Ascending aorta (tissue), 2 donors: ENCODE measurements at regions not wholly inside any gene's neighbourhood (a gene's known extent, or its start where the extent isn't known, plus 50 kb on each side); places are given as distances from the start of the nearest gene placed in this dataset.
"Not testable (repeated sequence)": the region's sequence is repeated elsewhere in the genome, so short reads cannot be mapped to it uniquely, and the experiment has no call there.

Experiments used
- DNase-seq, 2 donors: peaks; one replicate each; pipeline ENCODE4 v3.0.0-alpha.2; 2019; ENCODE audit warnings: low spot score in 2 of 2
- H3K27ac ChIP-seq, 2 donors: fragments of 200-600 bp; sonication (generic); one replicate each; pipeline ENCODE4 v1.5.1; 2016 to 2017; ENCODE audit warnings: mild to moderate bottlenecking in 1 of 2
- H3K27me3 ChIP-seq: fragments of 200-600 bp; sonication (generic); one replicate; pipeline ENCODE4 v1.5.1; 2017
- H3K36me3 ChIP-seq, 2 donors: fragments of 200-600 bp; sonication (generic); one replicate each; pipeline ENCODE4 v1.5.1; 2016
- H3K4me1 ChIP-seq, 2 donors: fragments of 200-600 bp; sonication (generic); one replicate each; pipeline ENCODE4 v1.5.1; 2016 to 2017; ENCODE audit warnings: mild to moderate bottlenecking in 1 of 2
- H3K4me3 ChIP-seq, 2 donors: fragments of 200-600 bp; sonication (generic); one replicate each; pipeline ENCODE4 v1.5.1; 2016 to 2017; ENCODE audit warnings: mild to moderate bottlenecking in 1 of 2
- H3K9me3 ChIP-seq, 2 donors: fragments of 200-600 bp; sonication (generic); one replicate each; pipeline ENCODE4 v1.5.1; 2016
- CTCF ChIP-seq, 3 experiments: fragments of 200-600 bp in 2 of 3; fragments of 450-650 bp in 1 of 3; sonication (generic) in 2 of 3; IDR thresholded peaks; one replicate each; pipeline ENCODE4 v1.5.1; 2016 to 2019; ENCODE audit warnings: antibody characterized with exemption in 3 of 3, mild to moderate bottlenecking in 1 of 3, moderate library complexity in 1 of 3
- intact Hi-C: fragments of 100-400 bp; cut with DNase I; formaldehyde crosslinking; loops from one replicate; pipeline ENCODE4 v1.15.1; 2023

- Histone ChIP-seq H3K27ac (no peak overlapping the region), H3K4me1 (no peaks in the 10 kb centered on the region), H3K27me3 (no peaks in the 10 kb centered on the region), H3K4me3 (no peak overlapping the region), H3K36me3 (no peaks in the 10 kb centered on the region), H3K9me3 (no peaks in the 10 kb centered on the region)
- intact Hi-C loops: no loop called here
- no peak for TF ChIP-seq CTCF (IDR thresholded peaks at IDR 0.05)
- no peak for DNase-seq
These were observed 211.1 kb upstream of the NBEA start for GRCh38 chr13:34730961-34731360.

GRCh38 chr13:34731486-34731885 is 210.6 kb upstream of the NBEA start:
- H3K4me3 ChIP-seq: no peak overlapping the region
- no peaks in the 10 kb centered on the region for H3K9me3 ChIP-seq
- intact Hi-C loops: no loop called here
- DNase-seq: no peak
- no peaks in the 10 kb centered on the region for H3K4me1 ChIP-seq
- no peak overlapping the region for H3K27ac ChIP-seq
- H3K27me3 ChIP-seq: no peaks in the 10 kb centered on the region
- TF ChIP-seq CTCF (IDR thresholded peaks at IDR 0.05): no peak
- H3K36me3 ChIP-seq: no peaks in the 10 kb centered on the region

- Histone ChIP-seq H3K27ac (no peak overlapping the region), H3K36me3 (no peaks in the 10 kb centered on the region), H3K27me3 (no peaks in the 10 kb centered on the region), H3K4me1 (no peaks in the 10 kb centered on the region), H3K9me3 (no peaks in the 10 kb centered on the region), H3K4me3 (no peak overlapping the region)
- DNase-seq: no peak
- TF ChIP-seq CTCF (IDR thresholded peaks at IDR 0.05): no peak
- intact Hi-C loops: no loop called here
These were observed 208.3 kb upstream of the NBEA start for GRCh38 chr13:34733721-34734120.

GRCh38 chr13:34734932-34735331 is 207.1 kb upstream of the NBEA start:
- H3K4me1 ChIP-seq: no peaks in the 10 kb centered on the region
- H3K27ac ChIP-seq: no peak overlapping the region
- no peak for DNase-seq
- H3K9me3 ChIP-seq: no peaks in the 10 kb centered on the region
- TF ChIP-seq CTCF (IDR thresholded peaks at IDR 0.05): no peak
- H3K4me3 ChIP-seq: no peak overlapping the region
- H3K36me3 ChIP-seq: no peaks in the 10 kb centered on the region
- no peaks in the 10 kb centered on the region for H3K27me3 ChIP-seq
- intact Hi-C loops: no loop called here

GRCh38 chr13:34738254-34738992 is 203.6 kb upstream of the NBEA start:
- TF ChIP-seq CTCF (IDR thresholded peaks at IDR 0.05): no peak
- Histone ChIP-seq H3K36me3 (no peaks in the 10 kb centered on the region), H3K4me3 (no peak overlapping the region), H3K27ac (no peak overlapping the region), H3K27me3 (no peaks in the 10 kb centered on the region), H3K4me1 (no peaks in the 10 kb centered on the region), H3K9me3 (no peaks in the 10 kb centered on the region)
- intact Hi-C loops: no loop called here
- no peak for DNase-seq

- H3K27me3 ChIP-seq, H3K4me3 ChIP-seq, H3K4me1 ChIP-seq, intact Hi-C loops, H3K9me3 ChIP-seq, H3K27ac ChIP-seq, DNase-seq, H3K36me3 ChIP-seq: not testable (repeated sequence)
These were observed 195.0 kb upstream of the NBEA start for GRCh38 chr13:34747056-34747455.
